ENCODE measurements at regions not wholly inside any gene's neighbourhood (a gene's known extent, or its start where the extent isn't known, plus 50 kb on each side); places are given as distances from the start of the nearest gene placed in this dataset.

DNA sequence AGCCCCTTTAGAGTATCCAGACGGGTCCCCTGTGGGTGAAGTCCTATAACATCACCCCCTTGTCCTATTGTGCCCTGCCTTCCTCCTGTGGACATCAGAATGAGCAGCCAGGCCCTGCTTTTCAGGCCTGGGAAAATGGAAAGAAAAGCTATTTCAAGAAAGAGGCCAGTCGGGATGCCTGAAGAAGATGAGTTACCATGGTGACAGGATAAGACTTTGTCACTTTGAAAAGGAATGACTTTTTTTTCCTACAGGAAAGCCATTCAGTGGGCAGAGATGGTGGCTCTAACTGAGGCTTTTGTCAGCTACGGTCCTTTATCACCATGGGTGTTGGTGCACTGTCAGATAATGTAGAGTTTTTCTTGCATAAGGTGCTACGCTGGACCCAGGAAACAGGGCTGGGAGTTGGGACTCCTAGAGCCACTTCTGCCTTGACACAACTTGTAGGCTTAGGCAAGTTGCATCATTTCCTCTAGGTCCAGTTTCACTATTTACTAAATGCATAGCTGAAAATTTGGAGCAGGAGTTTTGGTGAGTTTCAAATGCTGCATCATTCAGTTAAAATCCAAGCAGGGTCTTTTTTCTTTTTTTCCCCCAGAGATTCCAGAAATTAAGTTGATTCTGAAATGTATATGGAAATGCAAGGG lies 179.0 kb upstream of the ADRA1D start:
- TF ChIP-seq, protein P1, sequence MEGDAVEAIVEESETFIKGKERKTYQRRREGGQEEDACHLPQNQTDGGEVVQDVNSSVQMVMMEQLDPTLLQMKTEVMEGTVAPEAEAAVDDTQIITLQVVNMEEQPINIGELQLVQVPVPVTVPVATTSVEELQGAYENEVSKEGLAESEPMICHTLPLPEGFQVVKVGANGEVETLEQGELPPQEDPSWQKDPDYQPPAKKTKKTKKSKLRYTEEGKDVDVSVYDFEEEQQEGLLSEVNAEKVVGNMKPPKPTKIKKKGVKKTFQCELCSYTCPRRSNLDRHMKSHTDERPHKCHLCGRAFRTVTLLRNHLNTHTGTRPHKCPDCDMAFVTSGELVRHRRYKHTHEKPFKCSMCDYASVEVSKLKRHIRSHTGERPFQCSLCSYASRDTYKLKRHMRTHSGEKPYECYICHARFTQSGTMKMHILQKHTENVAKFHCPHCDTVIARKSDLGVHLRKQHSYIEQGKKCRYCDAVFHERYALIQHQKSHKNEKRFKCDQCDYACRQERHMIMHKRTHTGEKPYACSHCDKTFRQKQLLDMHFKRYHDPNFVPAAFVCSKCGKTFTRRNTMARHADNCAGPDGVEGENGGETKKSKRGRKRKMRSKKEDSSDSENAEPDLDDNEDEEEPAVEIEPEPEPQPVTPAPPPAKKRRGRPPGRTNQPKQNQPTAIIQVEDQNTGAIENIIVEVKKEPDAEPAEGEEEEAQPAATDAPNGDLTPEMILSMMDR (IDR thresholded peaks at IDR 0.05) = no peak
- no peak overlapping the region for H3K27ac Mint-ChIP-seq (ENCODE audit: unreplicated experiment)
- H3K4me1 Mint-ChIP-seq (ENCODE audit: unreplicated experiment) = no peaks in the 10 kb centered on the region
- H3K27me3 Mint-ChIP-seq (ENCODE audit: unreplicated experiment) = peaks cover 6% of the 10 kb centered on the region
- no peak overlapping the region for H3K4me3 Mint-ChIP-seq (ENCODE audit: unreplicated experiment)
- no peaks in the 10 kb centered on the region for H3K36me3 Mint-ChIP-seq (ENCODE audit: unreplicated experiment)
- no peak for DNase-seq (ENCODE audit: extremely low spot score, unreplicated experiment)
- H3K9me3 Mint-ChIP-seq (ENCODE audit: unreplicated experiment) = no peaks in the 10 kb centered on the region

DNA sequence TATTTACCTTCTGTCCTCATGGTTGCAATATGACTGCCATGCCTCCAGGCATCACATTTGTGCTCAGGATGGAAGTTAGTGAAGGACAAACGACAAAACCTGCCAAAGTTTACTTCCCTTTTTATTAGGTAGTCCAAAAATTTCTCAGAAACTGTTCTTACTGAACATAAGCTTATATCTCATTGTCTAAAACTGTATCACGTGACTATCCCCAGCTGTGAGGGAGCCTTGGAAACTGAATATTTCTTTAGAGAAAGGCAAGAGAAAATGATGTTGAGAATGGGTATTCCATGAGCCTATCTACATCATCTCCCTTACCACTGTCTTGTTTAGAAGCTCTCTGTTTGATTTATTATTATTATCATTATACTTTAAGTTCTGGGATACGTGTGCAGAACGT lies 169.1 kb upstream of the ADRA1D start:
- no peaks in the 10 kb centered on the region for H3K27me3 Mint-ChIP-seq (ENCODE audit: unreplicated experiment)
- H3K4me1 Mint-ChIP-seq (ENCODE audit: unreplicated experiment) = no peaks in the 10 kb centered on the region
- H3K36me3 Mint-ChIP-seq (ENCODE audit: unreplicated experiment) = no peaks in the 10 kb centered on the region
- peaks cover 7% of the 10 kb centered on the region for H3K9me3 Mint-ChIP-seq (ENCODE audit: unreplicated experiment)
- DNase-seq (ENCODE audit: extremely low spot score, unreplicated experiment) = no peak
- TF ChIP-seq, protein P1 (IDR thresholded peaks at IDR 0.05) = no peak
- H3K27ac Mint-ChIP-seq (ENCODE audit: unreplicated experiment) = no peak overlapping the region
- H3K4me3 Mint-ChIP-seq (ENCODE audit: unreplicated experiment) = no peak overlapping the region

DNA sequence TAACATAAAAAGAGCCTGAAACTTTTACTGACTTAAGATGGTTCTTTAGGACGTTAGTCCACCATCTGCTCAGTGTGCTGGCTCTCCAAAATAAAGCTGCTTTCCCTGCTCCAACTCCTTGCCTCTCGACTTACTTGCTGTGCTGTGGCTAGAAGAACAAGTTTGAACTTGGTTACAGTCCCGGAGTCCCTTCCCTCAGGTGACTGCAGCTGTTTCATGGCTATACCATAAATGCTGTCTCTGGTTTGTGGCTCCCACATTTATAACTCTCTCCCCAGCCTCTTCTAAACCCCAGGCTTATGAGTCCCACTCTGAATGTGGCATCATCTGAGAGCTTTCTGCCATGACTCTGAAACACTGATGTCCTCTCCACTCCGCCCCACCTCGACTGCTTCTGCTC lies 166.2 kb upstream of the ADRA1D start:
- Mint-ChIP-seq H3K9me3 (ENCODE audit: unreplicated experiment) (peaks cover 6% of the 10 kb centered on the region), H3K27me3 (ENCODE audit: unreplicated experiment) (no peaks in the 10 kb centered on the region)

DNA sequence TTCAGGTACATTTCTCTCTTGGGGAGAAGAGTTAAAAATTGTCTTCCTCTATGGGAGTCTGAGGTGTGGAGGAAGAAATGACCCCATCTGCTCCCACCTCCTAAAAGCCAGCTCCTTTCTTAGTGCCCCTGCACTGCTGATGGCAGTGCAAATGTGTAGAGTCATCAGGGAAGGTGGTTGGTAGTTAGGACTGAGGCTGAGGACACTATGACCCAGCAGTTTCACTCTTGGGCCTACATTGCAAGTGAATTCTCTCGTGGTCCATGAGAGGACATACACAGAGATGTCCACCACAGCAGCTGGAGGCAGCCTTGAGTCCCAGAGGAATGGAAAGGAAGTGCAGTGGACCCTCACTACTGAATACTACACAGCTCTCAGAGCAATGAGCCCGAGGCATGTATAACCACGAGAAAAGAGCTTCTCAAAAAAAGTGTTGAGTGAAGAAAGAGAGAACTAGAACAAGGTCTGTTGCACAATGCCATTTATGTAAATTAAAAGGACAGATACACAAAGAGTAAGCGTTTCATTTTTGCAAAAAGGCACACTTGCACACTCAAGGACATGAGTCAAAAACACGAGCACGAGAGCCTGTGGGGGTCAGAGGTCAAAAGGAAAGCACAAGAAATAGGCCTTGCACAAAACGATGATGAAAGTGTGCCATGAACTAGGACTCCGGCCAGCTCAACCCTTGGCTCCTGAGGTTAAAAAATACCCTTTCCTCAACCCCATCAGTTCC lies 164.4 kb upstream of the ADRA1D start:
- Mint-ChIP-seq H3K27ac (ENCODE audit: unreplicated experiment) (no peak overlapping the region), H3K27me3 (ENCODE audit: unreplicated experiment) (no peaks in the 10 kb centered on the region), H3K9me3 (ENCODE audit: unreplicated experiment) (no peaks in the 10 kb centered on the region)

More for the DNA sequence above, 166.2 kb upstream of the ADRA1D start:
- DNase-seq (ENCODE audit: extremely low spot score, unreplicated experiment) = peak; percentile 48
- Mint-ChIP-seq H3K36me3 (ENCODE audit: unreplicated experiment) (no peaks in the 10 kb centered on the region), H3K4me1 (ENCODE audit: unreplicated experiment) (no peaks in the 10 kb centered on the region), H3K27ac (ENCODE audit: unreplicated experiment) (no peak overlapping the region), H3K4me3 (ENCODE audit: unreplicated experiment) (no peak overlapping the region)
- TF ChIP-seq, protein P1 (IDR thresholded peaks at IDR 0.05) = no peak

DNA sequence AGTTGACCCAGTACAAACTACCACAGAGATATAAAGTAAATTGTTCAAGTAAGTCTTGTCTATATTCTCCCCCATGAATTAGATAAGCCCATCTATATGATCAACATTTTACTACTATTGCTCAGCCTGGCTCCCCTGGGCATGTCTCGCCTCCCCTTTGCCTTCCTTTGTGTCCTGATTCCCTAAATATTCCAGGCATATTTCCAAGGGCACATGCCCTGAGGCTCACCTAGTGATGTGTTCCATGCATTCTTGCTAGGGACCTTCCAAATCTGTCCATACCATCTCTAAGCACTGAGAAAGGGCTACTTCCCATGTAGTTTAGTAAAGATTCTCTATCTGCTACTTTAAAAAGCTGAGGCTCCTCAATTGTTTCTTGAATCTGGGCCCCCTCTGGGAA lies 163.1 kb upstream of the ADRA1D start:
- Mint-ChIP-seq H3K36me3 (ENCODE audit: unreplicated experiment) (no peaks in the 10 kb centered on the region), H3K9me3 (ENCODE audit: unreplicated experiment) (no peaks in the 10 kb centered on the region), H3K27ac (ENCODE audit: unreplicated experiment) (no peak overlapping the region), H3K4me3 (ENCODE audit: unreplicated experiment) (no peak overlapping the region), H3K27me3 (ENCODE audit: unreplicated experiment) (no peaks in the 10 kb centered on the region), H3K4me1 (ENCODE audit: unreplicated experiment) (no peaks in the 10 kb centered on the region)
- TF ChIP-seq, protein P1 (IDR thresholded peaks at IDR 0.05) = no peak
- DNase-seq (ENCODE audit: extremely low spot score, unreplicated experiment) = no peak

More for the DNA sequence above, 164.4 kb upstream of the ADRA1D start:
- TF ChIP-seq, protein P1 (IDR thresholded peaks at IDR 0.05) = no peak
- no peaks in the 10 kb centered on the region for H3K36me3 Mint-ChIP-seq (ENCODE audit: unreplicated experiment)
- H3K4me3 Mint-ChIP-seq (ENCODE audit: unreplicated experiment) = no peak overlapping the region
- DNase-seq (ENCODE audit: extremely low spot score, unreplicated experiment) = no peak
- no peaks in the 10 kb centered on the region for H3K4me1 Mint-ChIP-seq (ENCODE audit: unreplicated experiment)

All from osteocyte (in vitro differentiated cells).